ENCODE measurements at regions not wholly inside any gene's neighbourhood (a gene's known extent, or its start where the extent isn't known, plus 50 kb on each side); places are given as distances from the start of the nearest gene placed in this dataset.
"Not testable (repeated sequence)": the region's sequence is repeated elsewhere in the genome, so short reads cannot be mapped to it uniquely, and the experiment has no call there.

DNA sequence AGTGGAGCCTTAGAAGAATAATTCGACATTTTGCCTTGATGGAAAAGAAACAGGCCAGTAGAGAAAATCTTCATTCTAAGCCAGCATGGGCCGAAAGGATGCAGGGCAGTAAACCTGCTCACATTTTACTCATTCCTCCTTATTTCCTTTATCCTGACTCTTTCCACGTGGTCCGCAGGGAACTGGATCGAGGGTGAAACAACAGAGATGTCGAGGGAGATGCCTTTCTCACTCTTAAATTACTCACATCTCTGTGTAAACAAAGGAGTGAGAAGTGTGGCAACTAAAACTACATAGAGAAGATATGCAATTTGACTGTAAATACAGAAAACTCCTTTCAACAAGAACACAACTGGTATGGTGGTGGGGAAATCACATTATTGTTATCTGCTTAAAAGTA lies 62.1 kb upstream of the NAPEPLD start:
- not testable (repeated sequence) for H2AFZ ChIP-seq (ENCODE audit: low read length); H3K9me2 ChIP-seq (ENCODE audit: low read depth, low read length); H4K20me1 ChIP-seq (ENCODE audit: insufficient read depth, low read length); H3K9me3 ChIP-seq (ENCODE audit: low read length); H3K9ac ChIP-seq (ENCODE audit: low read length); H3K79me2 ChIP-seq (ENCODE audit: insufficient read depth, low read length); H3K27ac ChIP-seq (ENCODE audit: low read depth, low read length, poor library complexity, severe bottlenecking); H3K36me3 ChIP-seq (ENCODE audit: insufficient read depth, low read length); H3K4me1 ChIP-seq (ENCODE audit: insufficient read depth, low read length, severe bottlenecking); H3F3A ChIP-seq (ENCODE audit: insufficient read depth, low read length); H3K4me2 ChIP-seq (ENCODE audit: low read length); H3K27me3 ChIP-seq (ENCODE audit: insufficient read depth, low read length); H3K4me3 ChIP-seq (ENCODE audit: low read depth, low read length, poor library complexity, severe bottlenecking)

DNA sequence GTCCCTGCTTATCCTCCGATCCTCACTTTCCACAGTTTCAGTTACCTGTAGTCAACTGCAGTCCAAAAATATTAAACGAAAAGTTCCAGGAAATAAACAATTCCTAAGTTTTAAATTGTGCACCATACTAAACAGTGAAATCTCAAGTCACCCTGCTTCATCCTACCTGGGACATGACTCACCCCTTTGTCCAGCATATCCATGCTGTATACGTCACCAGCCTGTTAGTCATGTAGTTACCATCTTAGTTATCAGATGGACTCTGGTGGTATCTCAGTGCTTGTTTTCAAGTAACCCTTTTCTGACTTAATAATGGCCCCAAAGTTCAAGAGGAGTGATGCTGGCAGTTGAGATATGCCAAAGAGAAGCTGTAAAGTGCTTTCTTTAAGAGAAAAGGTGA lies 50.3 kb upstream of the NAPEPLD start:
- H3K4me2 ChIP-seq (ENCODE audit: low read length); H3K9me3 ChIP-seq (ENCODE audit: low read length); H3K9ac ChIP-seq (ENCODE audit: low read length); H3K4me3 ChIP-seq (ENCODE audit: low read depth, low read length, poor library complexity, severe bottlenecking); H3K27ac ChIP-seq (ENCODE audit: low read depth, low read length, poor library complexity, severe bottlenecking); H3K79me2 ChIP-seq (ENCODE audit: insufficient read depth, low read length); H3K36me3 ChIP-seq (ENCODE audit: insufficient read depth, low read length); H3F3A ChIP-seq (ENCODE audit: insufficient read depth, low read length); H2AFZ ChIP-seq (ENCODE audit: low read length); H3K4me1 ChIP-seq (ENCODE audit: insufficient read depth, low read length, severe bottlenecking); H3K27me3 ChIP-seq (ENCODE audit: insufficient read depth, low read length); H4K20me1 ChIP-seq (ENCODE audit: insufficient read depth, low read length); H3K9me2 ChIP-seq (ENCODE audit: low read depth, low read length): not testable (repeated sequence)

All from OCI-LY1 (cell line).